ENCODE measurements at regions not wholly inside any gene's neighbourhood (a gene's known extent, or its start where the extent isn't known, plus 50 kb on each side); places are given as distances from the start of the nearest gene placed in this dataset.

- TF ChIP-seq GABPA (IDR thresholded peaks at IDR 0.05; ENCODE audit: low read depth) (no peak), CTCF (IDR thresholded peaks at IDR 0.05; ENCODE audit: insufficient read depth, low read length) (no peak)
Measured at GRCh38 chr6:147007441-147007840, 196.8 kb upstream of the STXBP5 start.
